ENCODE measurements at regions not wholly inside any gene's neighbourhood (a gene's known extent, or its start where the extent isn't known, plus 50 kb on each side); places are given as distances from the start of the nearest gene placed in this dataset.

DNA sequence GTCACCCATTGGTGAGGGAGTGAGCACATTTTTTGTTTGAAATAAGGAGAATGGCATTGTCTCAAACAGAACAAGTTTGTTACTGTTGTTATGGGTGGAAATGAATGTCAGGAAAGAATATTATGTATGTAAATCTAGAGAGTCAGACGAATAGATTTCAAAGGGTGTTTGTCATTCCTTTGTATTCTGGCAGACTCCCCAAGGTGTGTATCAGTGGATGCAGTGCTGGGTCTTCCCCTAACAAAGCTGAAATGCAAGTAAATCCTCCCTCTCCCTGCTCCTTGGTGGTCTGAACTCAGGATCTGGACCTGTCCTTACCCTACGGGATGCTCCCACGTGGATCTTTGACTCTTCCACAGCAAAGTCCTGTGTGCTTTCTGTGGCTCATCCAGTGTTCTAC, 139.5 kb upstream of the ZNF516 start:
- H3K27ac ChIP-seq (ENCODE audit: low read depth, low read length, poor library complexity, severe bottlenecking) = no peak overlapping the region
- DNase-seq (ENCODE audit: low spot score) = no peak
- CTCF ChIA-PET (ENCODE audit: unreplicated experiment) = no interaction called here
- no peak overlapping the region for H3K4me3 ChIP-seq (ENCODE audit: low read depth, low read length, poor library complexity, severe bottlenecking)
- BruUV-seq (replicated peaks) = no TSS peak
- H4K20me1 ChIP-seq (ENCODE audit: insufficient read depth, low read length) = no peaks in the 10 kb centered on the region
- H3K4me2 ChIP-seq (ENCODE audit: low read length) = no peak overlapping the region
- H3K9me3 ChIP-seq (ENCODE audit: low read length) = no peaks in the 10 kb centered on the region
- H3K9me2 ChIP-seq (ENCODE audit: insufficient read depth, low read length) = no peaks in the 10 kb centered on the region
- no peaks in the 10 kb centered on the region for H3K79me2 ChIP-seq (ENCODE audit: insufficient read depth, low read depth, low read length)
- no peaks in the 10 kb centered on the region for H3K4me1 ChIP-seq (ENCODE audit: insufficient read depth, low read length, poor library complexity, severe bottlenecking)
- H2AFZ ChIP-seq (ENCODE audit: low read length) = no peak overlapping the region
- intact Hi-C loops (cut with micrococcal nuclease; ENCODE audit: unreplicated experiment) = no loop called here
- POLR2A ChIA-PET = no interaction called here
- TF ChIP-seq EZH2phosphoT487 (IDR thresholded peaks at IDR 0.05; ENCODE audit: borderline replicate concordance, low read depth, low read length) = no peak
- TF ChIP-seq, protein P1, sequence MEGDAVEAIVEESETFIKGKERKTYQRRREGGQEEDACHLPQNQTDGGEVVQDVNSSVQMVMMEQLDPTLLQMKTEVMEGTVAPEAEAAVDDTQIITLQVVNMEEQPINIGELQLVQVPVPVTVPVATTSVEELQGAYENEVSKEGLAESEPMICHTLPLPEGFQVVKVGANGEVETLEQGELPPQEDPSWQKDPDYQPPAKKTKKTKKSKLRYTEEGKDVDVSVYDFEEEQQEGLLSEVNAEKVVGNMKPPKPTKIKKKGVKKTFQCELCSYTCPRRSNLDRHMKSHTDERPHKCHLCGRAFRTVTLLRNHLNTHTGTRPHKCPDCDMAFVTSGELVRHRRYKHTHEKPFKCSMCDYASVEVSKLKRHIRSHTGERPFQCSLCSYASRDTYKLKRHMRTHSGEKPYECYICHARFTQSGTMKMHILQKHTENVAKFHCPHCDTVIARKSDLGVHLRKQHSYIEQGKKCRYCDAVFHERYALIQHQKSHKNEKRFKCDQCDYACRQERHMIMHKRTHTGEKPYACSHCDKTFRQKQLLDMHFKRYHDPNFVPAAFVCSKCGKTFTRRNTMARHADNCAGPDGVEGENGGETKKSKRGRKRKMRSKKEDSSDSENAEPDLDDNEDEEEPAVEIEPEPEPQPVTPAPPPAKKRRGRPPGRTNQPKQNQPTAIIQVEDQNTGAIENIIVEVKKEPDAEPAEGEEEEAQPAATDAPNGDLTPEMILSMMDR (conservative IDR thresholded peaks at IDR 0.05; ENCODE audit: low read length) = no peak
- H3K36me3 ChIP-seq (ENCODE audit: insufficient read depth, low read length) = no peaks in the 10 kb centered on the region

DNA sequence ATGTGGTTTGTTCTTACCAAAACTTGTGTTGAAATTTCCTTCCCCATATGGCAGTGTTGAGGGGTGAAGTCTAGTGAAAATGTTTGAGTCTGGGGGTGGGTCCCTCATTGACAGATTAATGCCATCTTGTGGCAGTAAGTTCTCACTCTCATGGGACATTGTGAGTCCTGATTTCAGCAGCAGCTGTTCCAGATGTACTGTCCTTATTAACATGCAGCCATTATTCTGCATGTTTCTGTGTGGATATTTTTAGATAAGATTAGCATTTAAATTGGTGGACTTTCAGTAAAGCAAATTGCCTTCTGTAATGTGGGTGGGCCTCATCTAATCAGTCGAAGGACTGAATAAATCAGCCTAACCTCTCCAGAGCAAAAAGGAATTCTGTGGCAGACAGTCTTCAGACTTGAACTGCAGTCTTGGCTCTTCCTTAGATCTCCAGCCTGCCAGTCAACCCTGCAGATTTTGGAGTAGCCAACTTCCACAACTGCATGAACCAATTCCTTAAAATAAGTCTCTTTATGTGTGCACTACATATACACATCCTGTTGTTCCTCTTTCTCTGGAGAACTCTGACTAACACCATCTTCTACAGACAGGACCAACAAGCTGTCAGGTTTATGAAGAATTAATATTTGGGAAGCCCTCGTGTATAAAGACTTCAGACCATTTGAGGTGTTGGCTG, 138.7 kb upstream of the ZNF516 start:
- H3K4me3 ChIP-seq (ENCODE audit: low read depth, low read length, poor library complexity, severe bottlenecking) = no peak overlapping the region

DNA sequence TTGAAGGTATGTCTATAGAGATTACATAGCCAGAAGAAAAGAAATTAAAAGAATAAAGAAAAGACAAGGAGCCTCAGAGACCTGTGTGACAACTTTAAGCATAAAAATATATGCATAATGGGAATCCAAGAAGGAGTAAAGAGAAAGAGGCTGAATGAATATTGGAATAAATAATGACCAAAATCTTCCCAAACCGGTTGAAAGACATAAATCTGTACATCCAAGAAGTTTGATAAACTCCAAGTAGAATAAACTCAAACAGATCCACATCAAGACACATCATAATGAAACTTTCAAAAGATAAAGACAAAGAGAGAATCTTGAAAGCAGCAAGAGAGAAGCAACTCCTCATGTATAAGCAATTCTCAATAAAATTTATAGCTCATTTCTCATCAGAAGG, 132.4 kb upstream of the ZNF516 start:
- Histone ChIP-seq H3K4me1 (ENCODE audit: insufficient read depth, low read length, poor library complexity, severe bottlenecking) (no peaks in the 10 kb centered on the region), H3K36me3 (ENCODE audit: insufficient read depth, low read length) (no peaks in the 10 kb centered on the region), H3K4me2 (ENCODE audit: low read length) (no peak overlapping the region), H2AFZ (ENCODE audit: low read length) (no peak overlapping the region), H3K9me2 (ENCODE audit: insufficient read depth, low read length) (no peaks in the 10 kb centered on the region), H3K4me3 (ENCODE audit: low read depth, low read length, poor library complexity, severe bottlenecking) (no peak overlapping the region), H3K79me2 (ENCODE audit: insufficient read depth, low read depth, low read length) (no peaks in the 10 kb centered on the region), H3K9me3 (ENCODE audit: low read length) (no peaks in the 10 kb centered on the region), H3K27ac (ENCODE audit: low read depth, low read length, poor library complexity, severe bottlenecking) (no peak overlapping the region), H4K20me1 (ENCODE audit: insufficient read depth, low read length) (no peaks in the 10 kb centered on the region)
- ChIA-PET CTCF (ENCODE audit: unreplicated experiment) (no interaction called here), POLR2A (no interaction called here)
- TF ChIP-seq, protein P1 (conservative IDR thresholded peaks at IDR 0.05; ENCODE audit: low read length) = no peak
- TF ChIP-seq EZH2phosphoT487 (IDR thresholded peaks at IDR 0.05; ENCODE audit: borderline replicate concordance, low read depth, low read length) = no peak
- no peak for DNase-seq (ENCODE audit: low spot score)
- BruUV-seq (replicated peaks) = no TSS peak
- intact Hi-C loops (cut with micrococcal nuclease; ENCODE audit: unreplicated experiment) = no loop called here

More for the DNA sequence above, 138.7 kb upstream of the ZNF516 start:
- no peak overlapping the region for H3K27ac ChIP-seq (ENCODE audit: low read depth, low read length, poor library complexity, severe bottlenecking)
- intact Hi-C loops (cut with micrococcal nuclease; ENCODE audit: unreplicated experiment) = no loop called here
- H3K4me1 ChIP-seq (ENCODE audit: insufficient read depth, low read length, poor library complexity, severe bottlenecking) = no peaks in the 10 kb centered on the region
- no peaks in the 10 kb centered on the region for H3K79me2 ChIP-seq (ENCODE audit: insufficient read depth, low read depth, low read length)
- TF ChIP-seq EZH2phosphoT487 (IDR thresholded peaks at IDR 0.05; ENCODE audit: borderline replicate concordance, low read depth, low read length) = no peak
- TF ChIP-seq, protein P1 (conservative IDR thresholded peaks at IDR 0.05; ENCODE audit: low read length) = 0 out of 2 replicates have a peak, but pooled peaks have one; percentile 10
- CTCF ChIA-PET (ENCODE audit: unreplicated experiment) = no interaction called here
- no peaks in the 10 kb centered on the region for H3K9me3 ChIP-seq (ENCODE audit: low read length)
- no peaks in the 10 kb centered on the region for H3K9me2 ChIP-seq (ENCODE audit: insufficient read depth, low read length)
- POLR2A ChIA-PET = no interaction called here
- no peaks in the 10 kb centered on the region for H4K20me1 ChIP-seq (ENCODE audit: insufficient read depth, low read length)
- DNase-seq (ENCODE audit: low spot score) = no peak
- no peaks in the 10 kb centered on the region for H3K36me3 ChIP-seq (ENCODE audit: insufficient read depth, low read length)
- BruUV-seq (replicated peaks) = no TSS peak
- H3K4me2 ChIP-seq (ENCODE audit: low read length) = no peak overlapping the region
- no peak overlapping the region for H2AFZ ChIP-seq (ENCODE audit: low read length)

All from OCI-LY7 (cell line).